ENCODE measurements at regions not wholly inside any gene's neighbourhood (a gene's known extent, or its start where the extent isn't known, plus 50 kb on each side); places are given as distances from the start of the nearest gene placed in this dataset.

DNA sequence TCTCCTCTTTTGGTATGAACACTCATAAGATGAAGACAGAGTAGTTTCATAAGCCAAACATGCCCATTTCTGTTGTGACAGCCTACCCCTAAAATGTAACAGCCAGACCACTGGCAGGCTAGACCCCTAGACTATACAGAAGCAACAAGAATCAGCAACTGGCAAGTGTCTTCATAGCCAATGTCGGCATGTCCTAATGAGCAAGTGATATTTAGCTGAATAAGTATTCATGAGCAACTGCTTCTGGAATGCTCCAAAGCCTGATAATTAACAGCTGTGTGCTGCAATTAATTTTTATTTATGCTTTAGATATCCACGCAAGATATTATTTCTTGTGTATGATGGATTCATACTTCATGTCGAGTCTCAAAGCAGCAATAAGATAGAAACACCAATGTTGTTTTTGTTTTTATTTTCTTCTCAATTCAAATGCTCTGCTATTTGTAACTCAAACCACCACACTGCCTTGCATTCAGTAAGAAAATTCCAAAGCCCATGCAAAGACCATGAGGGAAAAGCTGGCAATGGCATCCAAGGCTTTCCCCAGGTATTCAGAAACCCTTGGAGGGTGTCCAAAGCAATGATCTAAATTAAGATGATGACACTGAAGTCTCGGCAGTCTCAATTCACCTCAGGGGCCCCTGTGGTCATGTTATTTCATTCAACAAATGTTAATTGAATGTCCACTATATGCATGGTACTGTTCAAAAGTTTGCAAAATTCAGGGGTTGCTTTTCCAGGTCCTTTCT, 167.7 kb upstream of the NECTIN3 start:
- no peak overlapping the region for H3K4me2 ChIP-seq (ENCODE audit: insufficient read depth, insufficient read length, low read length)
- no peak overlapping the region for H2AFZ ChIP-seq (ENCODE audit: low read length)
- H4K8ac ChIP-seq (replicated peaks; ENCODE audit: insufficient read length, low read depth, low read length) = no peak overlapping the region
- no peak overlapping the region for H2BK12ac ChIP-seq (ENCODE audit: insufficient read length, low read depth, low read length)
- H2BK120ac ChIP-seq (ENCODE audit: low read depth, low read length, poor library complexity, severe bottlenecking) = no peak overlapping the region
- H3K18ac ChIP-seq (ENCODE audit: insufficient read length, low read depth, low read length) = no peak overlapping the region
- no peaks in the 10 kb centered on the region for H3K9me3 Mint-ChIP-seq
- H3K79me1 ChIP-seq (ENCODE audit: insufficient read depth, low read depth, low read length, poor library complexity, severe bottlenecking) = no peaks in the 10 kb centered on the region
- peaks cover 0 to 5% of the 10 kb centered on the region in 2 experiments; a peak in 1 of 4 replicates for H3K4me1 Mint-ChIP-seq
- H2BK15ac ChIP-seq (ENCODE audit: low read depth, low read length) = no peak overlapping the region
- H3K56ac ChIP-seq (ENCODE audit: insufficient read length, low read depth, low read length) = no peak overlapping the region
- H4K5ac ChIP-seq (ENCODE audit: insufficient read length, low read depth, low read length) = no peak overlapping the region
- TF ChIP-seq, protein P1, sequence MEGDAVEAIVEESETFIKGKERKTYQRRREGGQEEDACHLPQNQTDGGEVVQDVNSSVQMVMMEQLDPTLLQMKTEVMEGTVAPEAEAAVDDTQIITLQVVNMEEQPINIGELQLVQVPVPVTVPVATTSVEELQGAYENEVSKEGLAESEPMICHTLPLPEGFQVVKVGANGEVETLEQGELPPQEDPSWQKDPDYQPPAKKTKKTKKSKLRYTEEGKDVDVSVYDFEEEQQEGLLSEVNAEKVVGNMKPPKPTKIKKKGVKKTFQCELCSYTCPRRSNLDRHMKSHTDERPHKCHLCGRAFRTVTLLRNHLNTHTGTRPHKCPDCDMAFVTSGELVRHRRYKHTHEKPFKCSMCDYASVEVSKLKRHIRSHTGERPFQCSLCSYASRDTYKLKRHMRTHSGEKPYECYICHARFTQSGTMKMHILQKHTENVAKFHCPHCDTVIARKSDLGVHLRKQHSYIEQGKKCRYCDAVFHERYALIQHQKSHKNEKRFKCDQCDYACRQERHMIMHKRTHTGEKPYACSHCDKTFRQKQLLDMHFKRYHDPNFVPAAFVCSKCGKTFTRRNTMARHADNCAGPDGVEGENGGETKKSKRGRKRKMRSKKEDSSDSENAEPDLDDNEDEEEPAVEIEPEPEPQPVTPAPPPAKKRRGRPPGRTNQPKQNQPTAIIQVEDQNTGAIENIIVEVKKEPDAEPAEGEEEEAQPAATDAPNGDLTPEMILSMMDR (conservative IDR thresholded peaks at IDR 0.05) = no peak
- no peaks in the 10 kb centered on the region for H3K27me3 Mint-ChIP-seq (ENCODE audit: low read depth)
- no peaks in the 10 kb centered on the region for H3K23me2 ChIP-seq (ENCODE audit: insufficient read length, low read depth, low read length, poor library complexity, severe bottlenecking)
- H3T11ph ChIP-seq (ENCODE audit: low read length) = no peak overlapping the region
- H2BK20ac ChIP-seq (ENCODE audit: low read depth, low read length, poor library complexity, severe bottlenecking) = no peak overlapping the region
- H3K27ac ChIP-seq (ENCODE audit: insufficient read length, low read depth, low read length) = no peak overlapping the region
- no peak overlapping the region for H3K4ac ChIP-seq (ENCODE audit: low read depth, low read length)
- peaks cover 0 to 1% (median 0%) of the 10 kb centered on the region in 3 experiments; a peak in 2 of 7 replicates for H3K36me3 Mint-ChIP-seq (ENCODE audit: insufficient read depth in 1 of 3, low read depth in 3 of 3)
- WGBS (ENCODE audit: extremely low coverage, insufficient read length, low lambda C conversion rate) = no CpG with 5 or more reads among the region's 4 CpGs
- no peak overlapping the region for H3K9ac ChIP-seq (ENCODE audit: extremely low read depth, insufficient read length, low read length)
- H3K4me3 Mint-ChIP-seq = no peak overlapping the region
- no peaks in the 10 kb centered on the region for H4K20me1 ChIP-seq (ENCODE audit: control insufficient read depth, insufficient read depth, insufficient read length)
- H4K91ac ChIP-seq (ENCODE audit: insufficient read length, low read depth, low read length) = no peak overlapping the region
- no peak for DNase-seq
- no peak overlapping the region for H3K23ac ChIP-seq (ENCODE audit: insufficient read length, low read depth, low read length)
- H3K14ac ChIP-seq (ENCODE audit: insufficient read depth, low read length) = no peak overlapping the region
- H2BK5ac ChIP-seq (ENCODE audit: insufficient read length, low read length) = no peak overlapping the region
- H3K27me3 ChIP-seq (ENCODE audit: insufficient read depth, low read length) = no peaks in the 10 kb centered on the region
- H3K79me2 ChIP-seq (ENCODE audit: insufficient read depth, low read length) = 0 out of 2 replicates have a peak, but pooled peaks cover 3% of the 10 kb centered on the region
- no peaks in the 10 kb centered on the region for H3K9me3 ChIP-seq (ENCODE audit: control insufficient read depth, low read depth, low read length)
- H2AK5ac ChIP-seq (ENCODE audit: insufficient read length, low read length) = no peak overlapping the region
- peaks cover 3% of the 10 kb centered on the region; the same call in 1 of the 2 replicates for H3K4me1 ChIP-seq (ENCODE audit: insufficient read depth, low read length)
- no peak overlapping the region for H3K27ac Mint-ChIP-seq

All from H9 (cell line).